Sigmoid colon (tissue), 6 donors: ENCODE measurements at regions not wholly inside any gene's neighbourhood (a gene's known extent, or its start where the extent isn't known, plus 50 kb on each side); places are given as distances from the start of the nearest gene placed in this dataset.
"Not testable (repeated sequence)": the region's sequence is repeated elsewhere in the genome, so short reads cannot be mapped to it uniquely, and the experiment has no call there.

ENCODE experiments used
- DNase-seq: peaks from one replicate; pipeline ENCODE4 v3.0.0-alpha.2; 2019
- H3K27ac ChIP-seq, 4 donors: fragments of 200-600 bp; sonication (generic); one replicate each; pipeline ENCODE4 v1.5.1; 2016 to 2019; ENCODE audit warnings: mild to moderate bottlenecking in 1 of 4
- H3K27me3 ChIP-seq, 3 donors: fragments of 200-600 bp; sonication (generic); one replicate each; pipeline ENCODE4 v1.5.1; 2019; ENCODE audit warnings: mild to moderate bottlenecking in 1 of 3
- H3K36me3 ChIP-seq, 4 donors: fragments of 200-600 bp; sonication (generic); one replicate each; pipeline ENCODE4 v1.5.1; 2016 to 2019
- H3K4me1 ChIP-seq, 4 donors: fragments of 200-600 bp; sonication (generic); one replicate each; pipeline ENCODE4 v1.5.1; 2017 to 2019
- H3K4me3 ChIP-seq, 4 donors: fragments of 200-600 bp; sonication (generic); one replicate each; pipeline ENCODE4 v1.5.1; 2017 to 2019; ENCODE audit warnings: mild to moderate bottlenecking in 2 of 4, moderate library complexity in 1 of 4
- H3K9me3 ChIP-seq, 4 donors: fragments of 200-600 bp in 3 of 4; sonication (generic) in 3 of 4; one replicate each; pipeline versions ENCODE4 v1.5.1 to v1.6.1; 2013 to 2019
- CTCF ChIP-seq, 4 experiments: fragments of 450-650 bp in 3 of 4; fragments of 200-600 bp in 1 of 4; IDR thresholded peaks; one replicate each; pipeline ENCODE4 v1.5.1; 2016 to 2019; ENCODE audit warnings: antibody characterized with exemption in 4 of 4, mild to moderate bottlenecking in 3 of 4, moderate library complexity in 2 of 4
- EP300 ChIP-seq, 4 donors: sonication (generic); formaldehyde crosslinking; IDR thresholded peaks; one replicate each; pipeline ENCODE4 v1.6.1; 2017; ENCODE audit warnings: antibody characterized with exemption in 4 of 4
- POLR2A ChIP-seq, 2 donors: fragments of 450-650 bp; IDR thresholded peaks; one replicate each; pipeline ENCODE4 v1.6.1; 2016; ENCODE audit warnings: antibody characterized with exemption in 2 of 2, mild to moderate bottlenecking in 2 of 2, moderate library complexity in 2 of 2
- POLR2AphosphoS5 ChIP-seq, 4 donors: sonication (generic); formaldehyde crosslinking; IDR thresholded peaks; one replicate each; pipeline ENCODE4 v1.6.1; 2017; ENCODE audit warnings: antibody characterized with exemption in 4 of 4
- WGBS, 2 donors: extraction: QIAGEN DNeasy Blood & Tissue Kit; methylation state at CpG; one replicate each; pipeline ENCODE4 v1.1.7; 2013; 5-methylcytosine and 5-hydroxymethylcytosine counted together
- intact Hi-C: fragments of 100-400 bp; cut with DNase I; formaldehyde crosslinking; loops from one replicate; pipeline ENCODE4 v1.15.1; 2023
- donor health status: healthy with polysubstance abuse.
- donor health status: healthy.

- 80 to 89% methylated on average over 2 of the region's 2 CpGs for WGBS, 2 donors
- no peak for DNase-seq
- H3K36me3 ChIP-seq, result no peaks in the 10 kb centered on the region
- no peak overlapping the region for H3K4me3 ChIP-seq
- TF ChIP-seq POLR2AphosphoS5 (IDR thresholded peaks at IDR 0.05) (no peak), POLR2A (IDR thresholded peaks at IDR 0.05) (no peak), EP300 (IDR thresholded peaks at IDR 0.05) (no peak), CTCF (IDR thresholded peaks at IDR 0.05) (no peak)
- H3K27me3 ChIP-seq, result no peaks in the 10 kb centered on the region
- no peaks in the 10 kb centered on the region for H3K9me3 ChIP-seq
- H3K27ac ChIP-seq, result no peak overlapping the region
- H3K4me1 ChIP-seq, result no peaks in the 10 kb centered on the region
- intact Hi-C loops, result no loop called here
Measured at GRCh38 chr16:52914428-52914827, 138.3 kb downstream of the CHD9NB start.

GRCh38 chr16:52912565-52913173, 140.0 kb downstream of the CHD9NB start:
- H3K27ac ChIP-seq, result no peak overlapping the region
- no peak for DNase-seq
- no peaks in the 10 kb centered on the region for H3K36me3 ChIP-seq
- 11 to 13% methylated on average over 7 of the region's 7 CpGs for WGBS, 2 donors
- H3K27me3 ChIP-seq, result no peaks in the 10 kb centered on the region
- TF ChIP-seq POLR2A (IDR thresholded peaks at IDR 0.05) (no peak), CTCF (IDR thresholded peaks at IDR 0.05) (peak in 3 of 4 experiments; percentile 41 to 68 (median 65))
- intact Hi-C loops, result loop anchor here (1.0 kb wide), 1 partner anchor 721 kb away; no protein-coding TSS in a partner anchor
- H3K4me1 ChIP-seq, result no peaks in the 10 kb centered on the region
- no peak overlapping the region for H3K4me3 ChIP-seq
- no peaks in the 10 kb centered on the region for H3K9me3 ChIP-seq

GRCh38 chr16:52908057-52908456, 144.6 kb downstream of the CHD9NB start:
- intact Hi-C loops, H3K4me3 ChIP-seq, H3K27ac ChIP-seq, DNase-seq, H3K36me3 ChIP-seq, H3K27me3 ChIP-seq, H3K4me1 ChIP-seq, H3K9me3 ChIP-seq: not testable (repeated sequence)
- 88 to 91% methylated on average over 6 of the region's 6 CpGs for WGBS, 2 donors

- intact Hi-C loops, result no loop called here
- no peaks in the 10 kb centered on the region for H3K9me3 ChIP-seq
- WGBS, 2 donors, result 67 to 81% methylated on average over 3 of the region's 3 CpGs
- no peak overlapping the region for H3K27ac ChIP-seq
- TF ChIP-seq EP300 (IDR thresholded peaks at IDR 0.05) (no peak), POLR2A (IDR thresholded peaks at IDR 0.05) (no peak)
- H3K4me3 ChIP-seq, result no peak overlapping the region
- no peak for DNase-seq
- H3K4me1 ChIP-seq, result no peaks in the 10 kb centered on the region
- no peaks in the 10 kb centered on the region for H3K27me3 ChIP-seq
- H3K36me3 ChIP-seq, result no peaks in the 10 kb centered on the region
Measured at GRCh38 chr16:52906281-52906680, 146.4 kb downstream of the CHD9NB start.

GRCh38 chr16:52896478-52897164, 156.1 kb downstream of the CHD9NB start:
- H3K27ac ChIP-seq, result no peak overlapping the region
- H3K36me3 ChIP-seq, result no peaks in the 10 kb centered on the region
- H3K9me3 ChIP-seq, result peaks cover 0 to 2% (median 0%) of the 10 kb centered on the region in 4 donors
- WGBS, 2 donors, result 84 to 93% methylated on average over 5 of the region's 5 CpGs
- intact Hi-C loops, result no loop called here
- H3K4me1 ChIP-seq, result no peaks in the 10 kb centered on the region
- H3K27me3 ChIP-seq, result no peaks in the 10 kb centered on the region
- no peak overlapping the region for H3K4me3 ChIP-seq
- DNase-seq, result no peak
- no peak for TF ChIP-seq POLR2A (IDR thresholded peaks at IDR 0.05)
- TF ChIP-seq CTCF (IDR thresholded peaks at IDR 0.05), result no peak
- TF ChIP-seq POLR2AphosphoS5 (IDR thresholded peaks at IDR 0.05), result no peak
- no peak for TF ChIP-seq EP300 (IDR thresholded peaks at IDR 0.05)

- no peaks in the 10 kb centered on the region for H3K4me1 ChIP-seq
- intact Hi-C loops, result no loop called here
- no peak for TF ChIP-seq EP300 (IDR thresholded peaks at IDR 0.05)
- TF ChIP-seq CTCF (IDR thresholded peaks at IDR 0.05), result no peak
- TF ChIP-seq POLR2A (IDR thresholded peaks at IDR 0.05), result no peak
- no peak for TF ChIP-seq POLR2AphosphoS5 (IDR thresholded peaks at IDR 0.05)
- no peak overlapping the region for H3K27ac ChIP-seq
- DNase-seq, result no peak
- H3K9me3 ChIP-seq, result no peaks in the 10 kb centered on the region
- no peaks in the 10 kb centered on the region for H3K27me3 ChIP-seq
- 78 to 96% methylated on average over 3 of the region's 3 CpGs for WGBS, 2 donors
- no peaks in the 10 kb centered on the region for H3K36me3 ChIP-seq
- no peak overlapping the region for H3K4me3 ChIP-seq
Measured at GRCh38 chr16:52874042-52874441, 178.7 kb downstream of the CHD9NB start.
